HCT116 (cell line): ENCODE measurements at regions not wholly inside any gene's neighbourhood (a gene's known extent, or its start where the extent isn't known, plus 50 kb on each side); places are given as distances from the start of the nearest gene placed in this dataset.

Experiments used
- ATAC-seq: fragments of 200-7000 bp; cut with Tn5 transposase; 2 replicates; pipeline ENCODE4 v1.9.1; 2020; ENCODE audit warnings: mild to moderate bottlenecking, moderate library complexity
- BruUV-seq: library from RNA; stranded (reverse); fragments of 400-500 nt; replicated peaks from 2 replicates; lab custom pipeline; 2021; lab: Mats Ljungman, UMichigan
- CTCF ChIA-PET: fragments of 300-600 bp; sonication (Branson Sonifier 250); formaldehyde crosslinking; loops from one replicate; lab custom pipeline; 2021; ENCODE audit warnings: antibody characterized with exemption; lab: Charles Lee
- POLR2A ChIA-PET: fragments of 300-600, 350-600 bp; sonication (Branson Sonifier 250); formaldehyde crosslinking; loops from one replicate; lab custom pipeline; 2021; ENCODE audit warnings: antibody characterized with exemption; lab: Charles Lee
- RAD21 ChIA-PET, 2 experiments: fragments of 300-600 bp; sonication (Branson Sonifier 250); formaldehyde crosslinking; loops; one replicate each; lab custom pipeline; 2023; ENCODE audit warnings: low total read pairs in 2 of 2; ENCODE audit not compliant: uncharacterized antibody in 2 of 2, unreplicated experiment in 2 of 2, low non-redundant PET in 1 of 2; lab: Charles Lee
- DNase-seq: peaks from one replicate; pipeline ENCODE4 v3.0.0-alpha.2; 2010; ENCODE audit warnings: low read depth, low spot score
- H2AFZ ChIP-seq: fragments of 200-600 bp; shearing (Covaris generic), sonication (generic); 2 replicates; pipeline ENCODE4 v1.6.1; 2017; ENCODE audit warnings: low read depth, mixed run types, mixed read lengths, antibody characterized with exemption, low read length; ENCODE audit not compliant: poor library complexity, severe bottlenecking
- H3K27ac ChIP-seq: 2 replicates; pipeline ENCODE4 v1.5.1; 2012; ENCODE audit warnings: low read depth, low read length
- H3K27me3 ChIP-seq: fragments of 200-600 bp; sonication (generic); 2 replicates; pipeline ENCODE4 v1.6.1; 2016; ENCODE audit warnings: mixed run types, low read length, mixed read lengths; ENCODE audit not compliant: insufficient read depth
- H3K36me3 ChIP-seq, 2 experiments: fragments of 200-500 bp in 1 of 2; fragments of 200-600 bp in 1 of 2; sonication (Bioruptor generic) in 1 of 2; sonication (generic) in 1 of 2; 2 replicates each; pipeline versions ENCODE4 v1.5.1 to v1.6.1; 2014 to 2016; ENCODE audit warnings: low read length in 2 of 2, inconsistent platforms in 1 of 2, mixed read lengths in 1 of 2, mixed run types in 1 of 2; ENCODE audit not compliant: insufficient read depth in 2 of 2, control insufficient read depth in 1 of 2
- H3K4me1 ChIP-seq, 2 experiments: fragments of 200-600 bp in 1 of 2; sonication (generic) in 1 of 2; 2 replicates each; pipeline versions ENCODE4 v1.5.1 to v1.6.1; 2012 to 2017; ENCODE audit warnings: low read length in 2 of 2, inconsistent platforms in 1 of 2, mild to moderate bottlenecking in 1 of 2, mixed read lengths in 1 of 2, mixed run types in 1 of 2, moderate library complexity in 1 of 2; ENCODE audit not compliant: insufficient read depth in 2 of 2, control insufficient read depth in 1 of 2
- H3K4me2 ChIP-seq: fragments of 200-600 bp; sonication (generic); 2 replicates; pipeline ENCODE4 v1.6.1; 2017; ENCODE audit warnings: mixed run types, low read length, mixed read lengths
- H3K4me3 ChIP-seq, 2 experiments: fragments of 200-600 bp in 1 of 2; sonication (generic) in 1 of 2; replicated peaks in 1 of 2; 2 replicates each; pipeline ENCODE4 v1.5.1; 2011 to 2016; ENCODE audit warnings: low read length in 2 of 2, control low read depth in 1 of 2, low read depth in 1 of 2, mild to moderate bottlenecking in 1 of 2, mixed read lengths in 1 of 2, mixed run types in 1 of 2
- H3K79me2 ChIP-seq: fragments of 200-600 bp; sonication (generic); 2 replicates; pipeline ENCODE4 v1.6.1; 2017; ENCODE audit warnings: mild to moderate bottlenecking, mixed run types, low read length, moderate library complexity, mixed read lengths; ENCODE audit not compliant: insufficient read depth
- H3K9ac ChIP-seq: fragments of 200-600 bp; sonication (generic); 2 replicates; pipeline ENCODE4 v1.6.1; 2016; ENCODE audit warnings: low read length, mixed read lengths
- H3K9me2 ChIP-seq: fragments of 200-600 bp; sonication (generic), shearing (Covaris generic); 2 replicates; pipeline ENCODE4 v1.6.1; 2017; ENCODE audit warnings: mixed run types, mild to moderate bottlenecking, moderate library complexity; ENCODE audit not compliant: insufficient read depth
- H3K9me3 ChIP-seq, 2 experiments: fragments of 200-500 bp in 1 of 2; fragments of 200-600 bp in 1 of 2; sonication (Bioruptor generic) in 1 of 2; sonication (generic) in 1 of 2; 2 replicates each; pipeline ENCODE4 v1.6.1; 2014 to 2017; ENCODE audit warnings: low read length in 2 of 2, mixed read lengths in 2 of 2, inconsistent platforms in 1 of 2, low read depth in 1 of 2, mild to moderate bottlenecking in 1 of 2, mixed run types in 1 of 2, moderate library complexity in 1 of 2; ENCODE audit not compliant: control insufficient read depth in 1 of 2, insufficient read depth in 1 of 2
- H4K20me1 ChIP-seq: fragments of 200-600 bp; sonication (generic), shearing (Covaris generic); 2 replicates; pipeline ENCODE4 v1.6.1; 2017; ENCODE audit warnings: mixed run types, mild to moderate bottlenecking, moderate library complexity; ENCODE audit not compliant: insufficient read depth
- CBX3 ChIP-seq: IDR thresholded peaks from 2 replicates; pipeline ENCODE4 v1.6.1; 2012; ENCODE audit warnings: low read depth
- CEBPB ChIP-seq: IDR thresholded peaks from 2 replicates; pipeline ENCODE4 v1.6.1; 2012; ENCODE audit warnings: low read depth
- EGR1 ChIP-seq: IDR thresholded peaks from 2 replicates; pipeline ENCODE4 v1.6.1; 2012; ENCODE audit warnings: low read depth
- ELF1 ChIP-seq: IDR thresholded peaks from 2 replicates; pipeline ENCODE4 v1.6.1; 2012; ENCODE audit warnings: low read depth, borderline replicate concordance
- EZH2 ChIP-seq: fragments of 200-600 bp; sonication (generic); IDR thresholded peaks from 2 replicates; pipeline ENCODE4 v1.6.1; 2017; ENCODE audit warnings: antibody characterized with exemption, mixed run types
- RAD21 ChIP-seq: IDR thresholded peaks from 2 replicates; pipeline ENCODE4 v1.6.1; 2012; ENCODE audit warnings: low read depth, mild to moderate bottlenecking
- SP1 ChIP-seq: IDR thresholded peaks from 2 replicates; pipeline ENCODE4 v1.6.1; 2012; ENCODE audit warnings: low read depth
- YY1 ChIP-seq: IDR thresholded peaks from 2 replicates; pipeline ENCODE4 v1.6.1; 2011; ENCODE audit warnings: low read length, low read depth, moderate library complexity, mild to moderate bottlenecking; ENCODE audit not compliant: insufficient replicate concordance; ENCODE audit errors: extremely low read depth
- ZFX ChIP-seq: fragments of 450-650 bp; IDR thresholded peaks from 2 replicates; pipeline ENCODE4 v1.6.1; 2017
- intact Hi-C: fragments of 100-400 bp; cut with micrococcal nuclease; formaldehyde crosslinking; loops from 2 replicates; pipeline ENCODE4 v1.10.0; 2022
- TF ChIP-seq, protein P1 (sequence below), 3 experiments: fragments of 200-600 bp in 1 of 3; sonication (generic) in 1 of 3; IDR thresholded peaks in 2 of 3; conservative IDR thresholded peaks in 1 of 3; 2 replicates each; pipeline ENCODE4 v1.5.1; 2012 to 2017; ENCODE audit warnings: low read depth in 2 of 3, low read length in 2 of 3, antibody characterized with exemption in 1 of 3, borderline replicate concordance in 1 of 3, control low read depth in 1 of 3, mild to moderate bottlenecking in 1 of 3, mixed read lengths in 1 of 3, mixed run types in 1 of 3, moderate library complexity in 1 of 3; ENCODE audit not compliant: insufficient read depth in 1 of 3

DNA sequence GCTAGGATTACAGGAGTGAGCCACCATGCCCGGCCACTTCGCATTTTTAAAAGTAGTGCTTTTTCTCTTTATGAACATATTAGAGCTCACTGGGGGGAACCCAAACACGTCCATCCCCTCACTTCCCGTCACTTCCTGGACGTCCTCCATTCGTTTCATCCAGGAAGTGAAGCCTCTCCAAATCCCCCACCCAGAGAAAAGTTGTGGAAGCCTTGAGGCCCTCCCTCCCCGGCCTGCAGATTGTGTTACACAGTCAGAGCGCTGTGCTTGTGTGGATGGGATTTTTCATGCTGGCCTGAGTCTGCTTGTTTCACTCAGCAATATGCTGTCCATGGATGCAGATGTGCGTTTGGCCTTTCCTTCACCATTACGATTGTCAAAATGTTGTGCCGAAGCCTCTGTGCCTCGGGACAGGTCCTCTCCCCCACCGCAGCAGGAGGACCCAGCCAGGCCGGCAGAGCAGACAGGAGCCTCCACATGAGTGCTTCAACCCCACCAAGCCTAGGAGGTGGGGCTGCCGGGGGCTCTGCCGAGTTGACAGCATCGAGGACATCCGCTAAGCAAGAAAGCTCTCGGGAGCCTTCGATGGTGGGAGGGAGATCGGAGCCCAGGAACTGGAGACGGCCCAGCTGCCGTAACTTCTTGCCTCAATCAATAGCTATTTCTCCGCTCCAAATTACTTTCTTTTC is 121.6 kb upstream of the PPP1R26 start:
- DNase-seq, result no peak
- no peaks in the 10 kb centered on the region for H3K4me1 ChIP-seq
- ATAC-seq, result no peak
- no peak overlapping the region for H3K9ac ChIP-seq
- POLR2A ChIA-PET, result no interaction called here
- H3K79me2 ChIP-seq, result no peaks in the 10 kb centered on the region
- no peaks in the 10 kb centered on the region for H4K20me1 ChIP-seq
- no peak overlapping the region for H2AFZ ChIP-seq
- H3K27me3 ChIP-seq, result no peaks in the 10 kb centered on the region
- BruUV-seq, result no TSS peak
- H3K9me2 ChIP-seq, result no peaks in the 10 kb centered on the region
- no peak overlapping the region for H3K4me3 ChIP-seq
- no peak for TF ChIP-seq CBX3
- no peak for TF ChIP-seq ELF1
- TF ChIP-seq, protein P1, sequence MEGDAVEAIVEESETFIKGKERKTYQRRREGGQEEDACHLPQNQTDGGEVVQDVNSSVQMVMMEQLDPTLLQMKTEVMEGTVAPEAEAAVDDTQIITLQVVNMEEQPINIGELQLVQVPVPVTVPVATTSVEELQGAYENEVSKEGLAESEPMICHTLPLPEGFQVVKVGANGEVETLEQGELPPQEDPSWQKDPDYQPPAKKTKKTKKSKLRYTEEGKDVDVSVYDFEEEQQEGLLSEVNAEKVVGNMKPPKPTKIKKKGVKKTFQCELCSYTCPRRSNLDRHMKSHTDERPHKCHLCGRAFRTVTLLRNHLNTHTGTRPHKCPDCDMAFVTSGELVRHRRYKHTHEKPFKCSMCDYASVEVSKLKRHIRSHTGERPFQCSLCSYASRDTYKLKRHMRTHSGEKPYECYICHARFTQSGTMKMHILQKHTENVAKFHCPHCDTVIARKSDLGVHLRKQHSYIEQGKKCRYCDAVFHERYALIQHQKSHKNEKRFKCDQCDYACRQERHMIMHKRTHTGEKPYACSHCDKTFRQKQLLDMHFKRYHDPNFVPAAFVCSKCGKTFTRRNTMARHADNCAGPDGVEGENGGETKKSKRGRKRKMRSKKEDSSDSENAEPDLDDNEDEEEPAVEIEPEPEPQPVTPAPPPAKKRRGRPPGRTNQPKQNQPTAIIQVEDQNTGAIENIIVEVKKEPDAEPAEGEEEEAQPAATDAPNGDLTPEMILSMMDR (IDR thresholded peaks at IDR 0.05 in 2 of 3, conservative IDR thresholded peaks at IDR 0.05 in 1 of 3; ENCODE audit: borderline replicate concordance in 1 of 3, insufficient read depth in 1 of 3, low read depth in 2 of 3, low read length in 2 of 3), result no peak
- no peak for TF ChIP-seq EZH2
- TF ChIP-seq RAD21, result no peak
- TF ChIP-seq YY1, result no peak
- no peak for TF ChIP-seq SP1
- TF ChIP-seq ZFX, result no peak
- TF ChIP-seq CEBPB, result no peak
- TF ChIP-seq EGR1, result no peak
- TF ChIP-seq, all 23 proteins: peak for 0
- ChIA-PET CTCF (no interaction called here), RAD21 (no interaction called here)
- H3K36me3 ChIP-seq, result no peaks in the 10 kb centered on the region
- H3K9me3 ChIP-seq, result no peaks in the 10 kb centered on the region
- intact Hi-C loops, result no loop called here
- H3K27ac ChIP-seq, result no peak overlapping the region
- H3K4me2 ChIP-seq, result no peak overlapping the region
